ENCODE measurements at regions not wholly inside any gene's neighbourhood (a gene's known extent, or its start where the extent isn't known, plus 50 kb on each side); places are given as distances from the start of the nearest gene placed in this dataset.
A peak's percentile ranks its signal among the peaks of the same experiment; 100 is the strongest.

GRCh38 chr4:104870495-104871233 lies 276.0 kb upstream of the TET2 start:
- TF ChIP-seq, protein P1, sequence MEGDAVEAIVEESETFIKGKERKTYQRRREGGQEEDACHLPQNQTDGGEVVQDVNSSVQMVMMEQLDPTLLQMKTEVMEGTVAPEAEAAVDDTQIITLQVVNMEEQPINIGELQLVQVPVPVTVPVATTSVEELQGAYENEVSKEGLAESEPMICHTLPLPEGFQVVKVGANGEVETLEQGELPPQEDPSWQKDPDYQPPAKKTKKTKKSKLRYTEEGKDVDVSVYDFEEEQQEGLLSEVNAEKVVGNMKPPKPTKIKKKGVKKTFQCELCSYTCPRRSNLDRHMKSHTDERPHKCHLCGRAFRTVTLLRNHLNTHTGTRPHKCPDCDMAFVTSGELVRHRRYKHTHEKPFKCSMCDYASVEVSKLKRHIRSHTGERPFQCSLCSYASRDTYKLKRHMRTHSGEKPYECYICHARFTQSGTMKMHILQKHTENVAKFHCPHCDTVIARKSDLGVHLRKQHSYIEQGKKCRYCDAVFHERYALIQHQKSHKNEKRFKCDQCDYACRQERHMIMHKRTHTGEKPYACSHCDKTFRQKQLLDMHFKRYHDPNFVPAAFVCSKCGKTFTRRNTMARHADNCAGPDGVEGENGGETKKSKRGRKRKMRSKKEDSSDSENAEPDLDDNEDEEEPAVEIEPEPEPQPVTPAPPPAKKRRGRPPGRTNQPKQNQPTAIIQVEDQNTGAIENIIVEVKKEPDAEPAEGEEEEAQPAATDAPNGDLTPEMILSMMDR (IDR thresholded peaks at IDR 0.05 in 2 of 3, conservative IDR thresholded peaks at IDR 0.05 in 1 of 3; ENCODE audit: control insufficient read depth in 2 of 3, extremely low read depth in 1 of 3, insufficient read depth in 1 of 3, low read depth in 3 of 3, low read length in 3 of 3): no peak
- TF ChIP-seq CHD4 (IDR thresholded peaks at IDR 0.05) (no peak), EP300 (IDR thresholded peaks at IDR 0.05; ENCODE audit: borderline replicate concordance in 1 of 2, control insufficient read depth in 1 of 2, low read depth in 2 of 2, low read length in 2 of 2) (no peak), HCFC1 (IDR thresholded peaks at IDR 0.05; ENCODE audit: low read length) (no peak), FOS (IDR thresholded peaks at IDR 0.05; ENCODE audit: borderline replicate concordance, extremely low read depth, insufficient read length) (no peak), POLR2AphosphoS5 (IDR thresholded peaks at IDR 0.05; ENCODE audit: low read length) (no peak), BHLHE40 (IDR thresholded peaks at IDR 0.05; ENCODE audit: borderline replicate concordance in 1 of 2, low read depth in 2 of 2, low read length in 1 of 2) (no peak), ZNF274 (IDR thresholded peaks at IDR 0.05; ENCODE audit: insufficient read depth, insufficient read length) (no peak), EED (IDR thresholded peaks at IDR 0.05; ENCODE audit: low read depth) (0 out of 2 replicates have a peak, but pooled peaks have one; percentile 43), EZH2 (IDR thresholded peaks at IDR 0.05; ENCODE audit: borderline replicate concordance, control insufficient read depth, low read depth, low read length) (no peak), POLR2A (IDR thresholded peaks at IDR 0.05; ENCODE audit: low read depth, low read length) (no peak)
- TF ChIP-seq, protein P2, sequence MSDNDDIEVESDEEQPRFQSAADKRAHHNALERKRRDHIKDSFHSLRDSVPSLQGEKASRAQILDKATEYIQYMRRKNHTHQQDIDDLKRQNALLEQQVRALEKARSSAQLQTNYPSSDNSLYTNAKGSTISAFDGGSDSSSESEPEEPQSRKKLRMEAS (IDR thresholded peaks at IDR 0.05; ENCODE audit: low read depth, low read length): no peak
- TF ChIP-seq, protein P3, sequence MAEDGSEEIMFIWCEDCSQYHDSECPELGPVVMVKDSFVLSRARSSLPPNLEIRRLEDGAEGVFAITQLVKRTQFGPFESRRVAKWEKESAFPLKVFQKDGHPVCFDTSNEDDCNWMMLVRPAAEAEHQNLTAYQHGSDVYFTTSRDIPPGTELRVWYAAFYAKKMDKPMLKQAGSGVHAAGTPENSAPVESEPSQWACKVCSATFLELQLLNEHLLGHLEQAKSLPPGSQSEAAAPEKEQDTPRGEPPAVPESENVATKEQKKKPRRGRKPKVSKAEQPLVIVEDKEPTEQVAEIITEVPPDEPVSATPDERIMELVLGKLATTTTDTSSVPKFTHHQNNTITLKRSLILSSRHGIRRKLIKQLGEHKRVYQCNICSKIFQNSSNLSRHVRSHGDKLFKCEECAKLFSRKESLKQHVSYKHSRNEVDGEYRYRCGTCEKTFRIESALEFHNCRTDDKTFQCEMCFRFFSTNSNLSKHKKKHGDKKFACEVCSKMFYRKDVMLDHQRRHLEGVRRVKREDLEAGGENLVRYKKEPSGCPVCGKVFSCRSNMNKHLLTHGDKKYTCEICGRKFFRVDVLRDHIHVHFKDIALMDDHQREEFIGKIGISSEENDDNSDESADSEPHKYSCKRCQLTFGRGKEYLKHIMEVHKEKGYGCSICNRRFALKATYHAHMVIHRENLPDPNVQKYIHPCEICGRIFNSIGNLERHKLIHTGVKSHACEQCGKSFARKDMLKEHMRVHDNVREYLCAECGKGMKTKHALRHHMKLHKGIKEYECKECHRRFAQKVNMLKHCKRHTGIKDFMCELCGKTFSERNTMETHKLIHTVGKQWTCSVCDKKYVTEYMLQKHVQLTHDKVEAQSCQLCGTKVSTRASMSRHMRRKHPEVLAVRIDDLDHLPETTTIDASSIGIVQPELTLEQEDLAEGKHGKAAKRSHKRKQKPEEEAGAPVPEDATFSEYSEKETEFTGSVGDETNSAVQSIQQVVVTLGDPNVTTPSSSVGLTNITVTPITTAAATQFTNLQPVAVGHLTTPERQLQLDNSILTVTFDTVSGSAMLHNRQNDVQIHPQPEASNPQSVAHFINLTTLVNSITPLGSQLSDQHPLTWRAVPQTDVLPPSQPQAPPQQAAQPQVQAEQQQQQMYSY (CRISPR knock-in tag; IDR thresholded peaks at IDR 0.05): no peak
- TF ChIP-seq, protein P4, sequence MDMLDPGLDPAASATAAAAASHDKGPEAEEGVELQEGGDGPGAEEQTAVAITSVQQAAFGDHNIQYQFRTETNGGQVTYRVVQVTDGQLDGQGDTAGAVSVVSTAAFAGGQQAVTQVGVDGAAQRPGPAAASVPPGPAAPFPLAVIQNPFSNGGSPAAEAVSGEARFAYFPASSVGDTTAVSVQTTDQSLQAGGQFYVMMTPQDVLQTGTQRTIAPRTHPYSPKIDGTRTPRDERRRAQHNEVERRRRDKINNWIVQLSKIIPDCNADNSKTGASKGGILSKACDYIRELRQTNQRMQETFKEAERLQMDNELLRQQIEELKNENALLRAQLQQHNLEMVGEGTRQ (IDR thresholded peaks at IDR 0.05; ENCODE audit: borderline replicate concordance, low read depth, low read length): no peak

Measured in GM12878 (cell line).